ENCODE measurements at regions not wholly inside any gene's neighbourhood (a gene's known extent, or its start where the extent isn't known, plus 50 kb on each side); places are given as distances from the start of the nearest gene placed in this dataset.

GRCh38 chr4:103947617-103948016 lies 227.8 kb upstream of the TACR3 start:
- Histone ChIP-seq H3K79me2 (replicated peaks; ENCODE audit: insufficient read depth) (no peaks in the 10 kb centered on the region), H3F3A (replicated peaks; ENCODE audit: low read depth) (0 out of 2 replicates have a peak, but pooled peaks cover 9% of the 10 kb centered on the region), H2AFZ (no peak overlapping the region), H3K9me2 (ENCODE audit: insufficient read depth) (peaks cover 12% of the 10 kb centered on the region), H3K4me2 (peak overlapping the region; percentile 52), H4K20me1 (replicated peaks; ENCODE audit: insufficient read depth) (no peaks in the 10 kb centered on the region), H3K27ac (ENCODE audit: low read depth) (peak overlapping the region; percentile 99), H3K27me3 (ENCODE audit: insufficient read depth) (no peaks in the 10 kb centered on the region), H3K4me3 (peak overlapping the region; percentile 20), H3K4me1 (ENCODE audit: insufficient read depth) (peaks cover 18% of the 10 kb centered on the region), H3K36me3 (ENCODE audit: insufficient read depth) (peaks cover 9% of the 10 kb centered on the region)
- Mint-ChIP-seq H3K4me1 (peaks cover 10% of the 10 kb centered on the region), H3K4me3 (peak overlapping the region; percentile 26; the same call in 2 of the 3 replicates), H3K27me3 (ENCODE audit: insufficient read depth, low read depth, poor library complexity) (peaks cover 9% of the 10 kb centered on the region), H3K27ac (no peak overlapping the region; the same call in 1 of the 2 replicates), H3K9me3 (peaks cover 36% of the 10 kb centered on the region), H3K36me3 (ENCODE audit: low read depth) (peaks cover 35% of the 10 kb centered on the region; the same call in 2 of the 3 replicates)
- peak; percentile 85 for ATAC-seq
- peak; percentile 67 for DNase-seq (ENCODE audit: low spot score)
- TF ChIP-seq ZNF331 (CRISPR knock-in tag; IDR thresholded peaks at IDR 0.05; ENCODE audit: low read depth) (no peak), ZNF462 (CRISPR knock-in tag; IDR thresholded peaks at IDR 0.05) (no peak), JUNB (IDR thresholded peaks at IDR 0.05; ENCODE audit: unreplicated experiment) (no peak), CTCF (conservative IDR thresholded peaks at IDR 0.05; ENCODE audit: low read depth in 2 of 2) (no peak), NANOG (IDR thresholded peaks at IDR 0.05; ENCODE audit: borderline replicate concordance) (no peak), STAT1 (IDR thresholded peaks at IDR 0.05; ENCODE audit: unreplicated experiment) (no peak), EZH2phosphoT487 (IDR thresholded peaks at IDR 0.05; ENCODE audit: unreplicated experiment) (no peak), POLR2AphosphoS5 (IDR thresholded peaks at IDR 0.05; ENCODE audit: low read depth) (no peak), REST (IDR thresholded peaks at IDR 0.05; ENCODE audit: unreplicated experiment) (no peak), CREB1 (CRISPR knock-in tag; IDR thresholded peaks at IDR 0.05; ENCODE audit: low read depth) (no peak), EZH2 (IDR thresholded peaks at IDR 0.05; ENCODE audit: low read depth, unreplicated experiment) (no peak), ZNF114 (CRISPR knock-in tag; IDR thresholded peaks at IDR 0.05) (no peak), ETS1 (IDR thresholded peaks at IDR 0.05) (no peak)

All from GM23338 (cell line).